ENCODE measurements at regions not wholly inside any gene's neighbourhood (a gene's known extent, or its start where the extent isn't known, plus 50 kb on each side); places are given as distances from the start of the nearest gene placed in this dataset.

- DNase-seq (ENCODE audit: extremely low read depth in 1 of 11, low read depth in 9 of 11, low spot score in 4 of 11): no peak
Measured at GRCh38 chr1:58266242-58266641, 280.3 kb downstream of the OMA1 start.

- DNase-seq (ENCODE audit: extremely low read depth in 1 of 11, low read depth in 9 of 11, low spot score in 4 of 11): no peak
Measured at GRCh38 chr1:58264462-58264861, 282.1 kb downstream of the OMA1 start.

- no peak for DNase-seq (ENCODE audit: extremely low read depth in 1 of 11, low read depth in 9 of 11, low spot score in 4 of 11)
Measured at GRCh38 chr1:58262702-58263101, 283.8 kb downstream of the OMA1 start.

GRCh38 chr1:58258082-58258481 is 288.4 kb downstream of the OMA1 start:
- no peak for DNase-seq (ENCODE audit: extremely low read depth in 1 of 11, low read depth in 9 of 11, low spot score in 4 of 11)

- DNase-seq (ENCODE audit: extremely low read depth in 1 of 11, low read depth in 9 of 11, low spot score in 4 of 11): no peak
Measured at GRCh38 chr1:58257003-58257402, 289.5 kb downstream of the OMA1 start.

- no peak for DNase-seq (ENCODE audit: extremely low read depth in 1 of 11, low read depth in 9 of 11, low spot score in 4 of 11)
Measured at GRCh38 chr1:58256546-58256945, 290.0 kb downstream of the OMA1 start.

GRCh38 chr1:58256041-58256440 is 290.5 kb downstream of the OMA1 start:
- no peak for DNase-seq (ENCODE audit: extremely low read depth in 1 of 11, low read depth in 9 of 11, low spot score in 4 of 11)

DNA sequence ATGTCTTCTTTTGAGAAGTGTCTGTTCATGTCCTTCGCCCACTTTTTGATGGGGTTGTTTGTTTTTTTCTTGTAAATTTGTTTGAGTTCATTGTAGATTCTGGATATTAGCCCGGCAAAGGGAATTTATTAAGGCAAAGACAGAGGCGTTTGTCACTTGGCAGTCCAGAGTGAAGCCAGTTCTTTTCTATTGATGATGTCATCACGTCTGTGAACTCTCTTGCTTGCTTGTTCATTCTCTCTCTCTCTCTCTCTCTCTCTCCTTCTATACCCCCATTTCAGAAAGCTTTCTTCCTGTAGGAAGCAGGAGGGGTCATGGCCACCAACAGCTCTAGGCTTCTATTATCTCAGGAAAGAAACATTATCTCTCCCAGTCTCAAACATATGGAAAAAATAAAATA is 291.3 kb downstream of the OMA1 start:
- DNase-seq (ENCODE audit: extremely low read depth in 1 of 11, low read depth in 9 of 11, low spot score in 4 of 11): no peak

- DNase-seq (ENCODE audit: extremely low read depth in 1 of 11, low read depth in 9 of 11, low spot score in 4 of 11): no peak
Measured at GRCh38 chr1:58251430-58252073, 295.0 kb downstream of the OMA1 start.

- DNase-seq (ENCODE audit: extremely low read depth in 1 of 11, low read depth in 9 of 11, low spot score in 4 of 11): no peak
Measured at GRCh38 chr1:58250587-58250948, 296.0 kb downstream of the OMA1 start.

GRCh38 chr1:58249737-58250586 is 296.6 kb downstream of the OMA1 start:
- peak in 9 of 11 donors; percentile 17 to 53 (median 31) for DNase-seq (ENCODE audit: extremely low read depth in 1 of 11, low read depth in 9 of 11, low spot score in 4 of 11)

DNA sequence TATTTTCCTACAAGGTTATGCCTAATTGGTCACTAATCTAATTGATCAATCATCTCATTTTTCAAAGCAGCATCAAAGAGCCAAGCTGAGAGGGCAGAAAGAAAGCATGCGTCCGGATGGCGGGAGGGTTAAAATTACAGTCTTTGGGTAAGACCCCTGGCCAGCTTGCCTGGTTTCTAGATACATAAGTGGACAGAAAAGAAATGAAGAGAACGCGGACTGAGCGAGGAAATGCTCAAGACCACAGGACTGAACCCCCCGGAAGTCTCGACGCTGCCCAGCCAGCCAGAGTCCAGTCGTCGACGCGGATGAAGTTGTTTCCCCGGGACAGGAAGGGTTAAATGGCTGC is 297.2 kb downstream of the OMA1 start:
- no peak for DNase-seq (ENCODE audit: extremely low read depth in 1 of 11, low read depth in 9 of 11, low spot score in 4 of 11)

GRCh38 chr1:58248791-58249190 is 297.7 kb downstream of the OMA1 start:
- DNase-seq (ENCODE audit: extremely low read depth in 1 of 11, low read depth in 9 of 11, low spot score in 4 of 11): no peak

DNA sequence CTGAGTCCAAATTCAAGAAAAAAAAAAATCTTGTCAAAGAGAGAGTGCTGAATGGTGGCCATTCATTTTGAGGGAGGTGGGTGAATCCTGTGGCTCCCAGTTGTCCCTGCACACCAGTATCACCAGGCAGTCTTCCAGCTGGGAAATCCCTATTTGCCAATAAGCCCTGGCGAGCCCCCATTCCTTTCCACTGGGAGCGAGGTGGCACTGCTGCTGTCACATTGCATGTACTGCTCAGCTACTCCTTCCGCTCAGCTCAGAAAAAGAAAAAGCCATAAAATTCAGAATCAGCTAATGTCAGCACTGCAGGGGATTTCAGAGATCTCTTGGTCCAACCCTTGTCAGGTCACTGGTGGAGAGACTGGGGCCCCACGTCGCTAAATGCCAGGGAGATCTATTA is 298.5 kb downstream of the OMA1 start:
- no peak for DNase-seq (ENCODE audit: extremely low read depth in 1 of 11, low read depth in 9 of 11, low spot score in 4 of 11)

GRCh38 chr1:58246549-58246948 is 300.0 kb downstream of the OMA1 start:
- DNase-seq (ENCODE audit: extremely low read depth in 1 of 11, low read depth in 9 of 11, low spot score in 4 of 11): no peak

DNA sequence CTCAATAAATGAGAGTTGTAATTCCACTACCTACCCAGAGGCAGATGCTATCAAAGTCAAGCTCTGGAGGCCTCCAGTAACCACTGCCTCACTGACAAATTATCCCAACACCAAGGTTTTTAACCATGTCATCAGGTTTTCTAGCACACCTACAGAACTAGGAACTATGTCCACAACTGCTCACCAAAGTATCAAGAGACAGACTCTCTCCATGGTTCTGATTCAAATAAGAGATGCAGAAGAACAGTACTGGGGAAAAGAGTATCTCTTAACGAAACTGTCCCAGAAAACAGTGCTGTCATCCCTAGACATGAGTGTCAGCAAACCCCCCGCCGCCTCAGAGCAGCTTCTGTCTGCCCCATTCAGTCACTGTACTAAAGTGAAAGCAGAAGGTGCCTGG is 301.7 kb downstream of the OMA1 start:
- DNase-seq (ENCODE audit: extremely low read depth in 1 of 11, low read depth in 9 of 11, low spot score in 4 of 11): no peak

DNA sequence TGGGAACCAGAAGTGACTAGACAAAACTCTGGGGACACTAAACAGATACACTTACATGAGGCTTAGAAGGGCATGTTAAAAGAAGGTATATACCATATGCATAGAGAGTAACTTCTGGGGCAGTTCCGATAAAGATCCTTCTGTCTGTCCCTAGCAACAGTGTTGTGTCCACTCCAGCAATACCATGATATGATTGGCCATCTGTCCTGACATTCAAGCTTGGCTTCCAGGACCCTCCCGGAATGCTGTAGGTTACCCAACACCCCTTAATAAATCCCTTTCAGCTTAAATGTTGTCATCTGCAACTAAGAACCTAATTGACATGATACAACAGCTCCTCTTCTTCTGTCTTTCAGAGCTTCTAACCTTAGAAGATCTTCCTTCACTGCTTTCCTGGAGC is 307.7 kb downstream of the OMA1 start:
- DNase-seq (ENCODE audit: extremely low read depth in 1 of 11, low read depth in 9 of 11, low spot score in 4 of 11): no peak

DNA sequence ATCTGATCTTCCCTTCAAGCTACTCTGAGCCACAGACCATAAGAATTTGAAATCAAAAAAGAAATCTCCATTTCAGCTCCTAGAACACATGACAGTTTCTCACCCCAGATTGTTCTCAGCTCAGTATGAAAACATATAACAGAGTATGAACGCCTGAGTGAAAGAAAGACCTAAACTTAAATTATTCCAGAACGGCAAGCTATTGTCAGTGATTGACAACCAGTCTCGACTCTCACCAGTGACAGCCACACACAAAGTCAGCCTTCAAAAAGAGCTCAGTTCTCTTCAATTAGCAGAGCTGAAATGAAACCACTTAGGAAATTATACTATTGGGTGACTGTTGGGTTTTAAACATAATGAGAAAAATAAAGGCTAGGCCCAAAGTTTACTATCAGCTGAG is 312.8 kb downstream of the OMA1 start:
- no peak for DNase-seq (ENCODE audit: extremely low read depth in 1 of 11, low read depth in 9 of 11, low spot score in 4 of 11)

- DNase-seq (ENCODE audit: extremely low read depth in 1 of 11, low read depth in 9 of 11, low spot score in 4 of 11): no peak
Measured at GRCh38 chr1:58231204-58231603, 315.3 kb downstream of the OMA1 start.

DNA sequence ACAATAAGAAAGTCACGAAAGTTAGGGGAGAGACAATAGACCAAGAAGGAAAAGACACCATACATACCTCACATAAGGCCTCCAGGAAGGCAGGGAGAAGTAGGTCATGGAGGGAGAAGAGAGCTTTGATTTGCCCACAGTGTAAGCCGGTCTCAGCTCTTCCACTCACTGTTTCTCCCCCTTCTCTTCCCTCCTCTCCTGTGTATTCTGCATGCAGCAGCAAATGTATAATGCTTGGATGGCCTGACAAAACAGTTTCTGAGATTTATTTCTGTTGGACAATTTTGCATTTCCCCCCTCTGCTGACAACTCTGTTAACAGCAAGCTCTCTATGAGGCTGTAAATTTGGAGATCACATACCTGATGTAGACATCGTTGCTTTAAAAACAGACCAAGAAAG is 318.9 kb downstream of the OMA1 start:
- DNase-seq (ENCODE audit: extremely low read depth in 1 of 11, low read depth in 9 of 11, low spot score in 4 of 11): no peak

GRCh38 chr1:58223522-58223921 is 323.0 kb downstream of the OMA1 start:
- no peak for DNase-seq (ENCODE audit: extremely low read depth in 1 of 11, low read depth in 9 of 11, low spot score in 4 of 11)

All from renal cortex interstitium (tissue), 11 donors.